ENCODE measurements at regions not wholly inside any gene's neighbourhood (a gene's known extent, or its start where the extent isn't known, plus 50 kb on each side); places are given as distances from the start of the nearest gene placed in this dataset.

- Histone ChIP-seq H3K27me3 (ENCODE audit: control insufficient read depth, insufficient read depth, low read length) (no peaks in the 10 kb centered on the region), H3K9ac (ENCODE audit: low read depth, low read length) (no peak overlapping the region), H3K4me3 (ENCODE audit: insufficient read depth, low read depth, low read length) (no peak overlapping the region), H3K36me3 (ENCODE audit: control insufficient read depth, insufficient read depth, low read length) (no peaks in the 10 kb centered on the region), H2AK9ac (replicated peaks; ENCODE audit: low read depth, low read length, poor library complexity) (no peak overlapping the region), H3K27ac (ENCODE audit: insufficient read depth, low read length) (no peak overlapping the region), H2AK5ac (ENCODE audit: low read depth, low read length) (no peak overlapping the region), H2BK120ac (ENCODE audit: low read depth, low read length) (no peak overlapping the region), H2BK20ac (ENCODE audit: low read depth, low read length) (no peak overlapping the region), H3K4ac (ENCODE audit: low read depth, low read length) (no peak overlapping the region), H3K18ac (ENCODE audit: low read depth, low read length) (no peak overlapping the region), H2BK5ac (ENCODE audit: low read depth, low read length, poor library complexity, severe bottlenecking) (no peak overlapping the region), H3K56ac (ENCODE audit: extremely low read depth, insufficient read depth, low read length) (no peak overlapping the region), H4K8ac (ENCODE audit: low read depth in 2 of 2, low read length in 2 of 2) (no peak overlapping the region), H2AFZ (replicated peaks; ENCODE audit: low read length, poor library complexity) (no peak overlapping the region), H2BK15ac (ENCODE audit: low read depth, low read length) (no peak overlapping the region), H3K4me2 (ENCODE audit: low read depth, low read length) (no peak overlapping the region), H3K79me1 (ENCODE audit: low read depth in 1 of 2, low read length in 2 of 2) (no peaks in the 10 kb centered on the region), H3K4me1 (ENCODE audit: control insufficient read depth, insufficient read depth, low read length) (no peaks in the 10 kb centered on the region), H3K9me1 (ENCODE audit: insufficient read depth, low read length) (no peaks in the 10 kb centered on the region), H4K91ac (ENCODE audit: insufficient read depth, low read depth, low read length) (no peak overlapping the region), H4K20me1 (ENCODE audit: insufficient read depth, low read length) (no peaks in the 10 kb centered on the region), H3K9me3 (ENCODE audit: control insufficient read depth, insufficient read depth, low read length) (no peaks in the 10 kb centered on the region), H4K5ac (ENCODE audit: low read depth, low read length) (no peak overlapping the region), H3K23ac (ENCODE audit: low read depth, low read length) (no peak overlapping the region), H3K14ac (replicated peaks; ENCODE audit: low read depth, low read length) (no peak overlapping the region)
- no peak for DNase-seq
- no peak for ATAC-seq (ENCODE audit: low read depth)
- intact Hi-C loops (cut with micrococcal nuclease), result no loop called here
- POLR2A ChIA-PET (ENCODE audit: unreplicated experiment), result no interaction called here
- dilution Hi-C loops (cut with HindIII; ENCODE audit: low sequenced_read_pairs, unreplicated experiment), result no loop called here
- in situ Hi-C loops (cut with MboI; ENCODE audit: low sequenced_read_pairs), result no loop called here
- no peak for TF ChIP-seq MXI1 (IDR thresholded peaks at IDR 0.05; ENCODE audit: borderline replicate concordance, low read depth, low read length)
- no peak for TF ChIP-seq SMC3 (IDR thresholded peaks at IDR 0.05; ENCODE audit: low read depth, low read length)
- no peak for TF ChIP-seq CEBPB (IDR thresholded peaks at IDR 0.05; ENCODE audit: low read depth, low read length)
- no peak for TF ChIP-seq RFX5 (IDR thresholded peaks at IDR 0.05; ENCODE audit: low read depth, low read length)
- TF ChIP-seq NFE2L2 (IDR thresholded peaks at IDR 0.05; ENCODE audit: low read depth, low read length), result no peak
- no peak for TF ChIP-seq RAD21 (IDR thresholded peaks at IDR 0.05; ENCODE audit: low read length)
- no peak for TF ChIP-seq CTCF (conservative IDR thresholded peaks at IDR 0.05; ENCODE audit: low read depth, low read length)
- TF ChIP-seq RCOR1 (IDR thresholded peaks at IDR 0.05; ENCODE audit: insufficient replicate concordance, low read length), result no peak
- TF ChIP-seq MAFK (IDR thresholded peaks at IDR 0.05; ENCODE audit: low read depth, low read length), result no peak
- TF ChIP-seq CHD1 (IDR thresholded peaks at IDR 0.05; ENCODE audit: low read depth, low read length), result no peak
- no peak for TF ChIP-seq MAZ (IDR thresholded peaks at IDR 0.05; ENCODE audit: borderline replicate concordance, low read depth, low read length)
- TF ChIP-seq BHLHE40 (IDR thresholded peaks at IDR 0.05; ENCODE audit: low read depth, low read length), result no peak
- TF ChIP-seq FOS (IDR thresholded peaks at IDR 0.05; ENCODE audit: low read depth, low read length), result no peak
- no peak for TF ChIP-seq POLR2A (IDR thresholded peaks at IDR 0.05; ENCODE audit: low read depth, low read length)
- TF ChIP-seq ELK1 (IDR thresholded peaks at IDR 0.05; ENCODE audit: borderline replicate concordance, low read depth, low read length), result no peak
- no peak for TF ChIP-seq USF2 (IDR thresholded peaks at IDR 0.05; ENCODE audit: low read depth, low read length)
- WGBS, 2 experiments (ENCODE audit: extremely low coverage in 2 of 2, insufficient read length in 1 of 2), result 100% methylated on average over 1 of the region's 1 CpG; no CpG with 5 or more reads in 1 of the 2 experiments
- CTCF ChIA-PET, result interaction anchor here (0.7 kb wide), 1 partner anchor 125 kb away, joined by 3 read pairs; no protein-coding TSS in a partner anchor
- BruUV-seq (replicated peaks), result no TSS peak
These were observed 576.3 kb downstream of the NTRK3 start for GRCh38 chr15:87680208-87680607.
